SK-N-SH (cell line): ENCODE measurements at regions not wholly inside any gene's neighbourhood (a gene's known extent, or its start where the extent isn't known, plus 50 kb on each side); places are given as distances from the start of the nearest gene placed in this dataset.

Source experiments
- CTCF ChIA-PET: fragments of 300-600, 350-600 bp; formaldehyde crosslinking; extraction: SDS; loops from one replicate; lab custom pipeline; 2021; lab: Yijun Ruan, JAX
- POLR2A ChIA-PET: fragments of 350-600 bp; sonication (Branson Sonifier 250); formaldehyde crosslinking; extraction: SDS; loops from one replicate; lab custom pipeline; 2020; ENCODE audit warnings: antibody characterized with exemption, inconsistent platforms; lab: Yijun Ruan, JAX
- DNase-seq: peaks from one replicate; pipeline ENCODE4 v3.0.0; 2012
- H2AFZ ChIP-seq: fragments of 200-600 bp; sonication (generic); 2 replicates; pipeline ENCODE4 v1.8.1; 2016; ENCODE audit warnings: antibody characterized with exemption, mild to moderate bottlenecking, low read depth
- H3F3A ChIP-seq: fragments of 200-600 bp; sonication (generic); replicated peaks from 2 replicates; pipeline ENCODE3; 2016; ENCODE audit warnings: antibody characterized with exemption, mild to moderate bottlenecking; ENCODE audit not compliant: insufficient read depth
- H3K27ac ChIP-seq, 2 experiments: fragments of 200-500 bp in 1 of 2; fragments of 200-600 bp in 1 of 2; sonication (Bioruptor generic) in 1 of 2; sonication (generic), shearing (Covaris generic) in 1 of 2; 2 replicates each; pipeline versions ENCODE4 v1.5.1 to v1.6.1; 2014 to 2016; ENCODE audit warnings: low read depth in 2 of 2, inconsistent platforms in 1 of 2, low read length in 1 of 2, mild to moderate bottlenecking in 1 of 2, mixed read lengths in 1 of 2
- H3K27me3 ChIP-seq: fragments of 200-600 bp; sonication (generic), shearing (Covaris generic); 2 replicates; pipeline ENCODE4 v1.6.1; 2016; ENCODE audit warnings: mixed run types; ENCODE audit not compliant: insufficient read depth
- H3K36me3 ChIP-seq, 2 experiments: fragments of 200-500 bp in 1 of 2; fragments of 200-600 bp in 1 of 2; sonication (Bioruptor generic) in 1 of 2; sonication (generic) in 1 of 2; replicated peaks in 1 of 2; 2 replicates each; pipeline versions ENCODE3 to v1.5.1; 2014 to 2016; ENCODE audit warnings: low read length in 1 of 2, mild to moderate bottlenecking in 1 of 2; ENCODE audit not compliant: insufficient read depth in 2 of 2, control insufficient read depth in 1 of 2
- H3K4me1 ChIP-seq, 2 experiments: fragments of 200-500 bp in 1 of 2; fragments of 200-600 bp in 1 of 2; sonication (Bioruptor generic) in 1 of 2; sonication (generic), shearing (Covaris generic) in 1 of 2; 2 replicates each; pipeline versions ENCODE4 v1.5.1 to v1.6.1; 2014 to 2016; ENCODE audit warnings: low read depth in 1 of 2, low read length in 1 of 2, mixed run types in 1 of 2; ENCODE audit not compliant: insufficient read depth in 2 of 2, control insufficient read depth in 1 of 2
- H3K4me2 ChIP-seq: fragments of 200-600 bp; sonication (generic), shearing (Covaris generic); 2 replicates; pipeline ENCODE4 v1.6.1; 2017; ENCODE audit warnings: mixed run types
- H3K4me3 ChIP-seq, 2 experiments: fragments of 200-500 bp in 1 of 2; fragments of 200-600 bp in 1 of 2; sonication (Bioruptor generic) in 1 of 2; sonication (generic), shearing (Covaris generic) in 1 of 2; 2 replicates each; pipeline versions ENCODE4 v1.5.1 to v1.8.1; 2014 to 2016; ENCODE audit warnings: low read depth in 2 of 2, inconsistent platforms in 1 of 2, low read length in 1 of 2, mild to moderate bottlenecking in 1 of 2, mixed read lengths in 1 of 2, moderate library complexity in 1 of 2
- H3K79me2 ChIP-seq: fragments of 200-600 bp; sonication (generic); 2 replicates; pipeline ENCODE4 v1.8.1; 2017; ENCODE audit warnings: mild to moderate bottlenecking; ENCODE audit not compliant: insufficient read depth
- H3K9ac ChIP-seq: fragments of 200-600 bp; sonication (generic); 2 replicates; pipeline ENCODE4 v1.6.1; 2017; ENCODE audit warnings: mixed run types
- H3K9me2 ChIP-seq: fragments of 200-600 bp; sonication (generic); 2 replicates; pipeline ENCODE4 v1.6.1; 2017; ENCODE audit warnings: mixed run types
- H3K9me3 ChIP-seq: fragments of 200-600 bp; sonication (generic); 2 replicates; pipeline ENCODE4 v1.6.1; 2017; ENCODE audit warnings: mixed run types, mild to moderate bottlenecking, moderate library complexity
- H4K20me1 ChIP-seq: fragments of 200-600 bp; sonication (generic); 2 replicates; pipeline ENCODE4 v1.6.1; 2017; ENCODE audit warnings: mild to moderate bottlenecking, mixed run types; ENCODE audit not compliant: insufficient read depth
- CHD2 ChIP-seq: fragments of 150-350 bp; IDR thresholded peaks from 2 replicates; pipeline ENCODE4 v1.6.1; 2018; ENCODE audit warnings: low read length; ENCODE audit not compliant: partially characterized antibody
- IRF3 ChIP-seq: fragments of 150-350 bp; IDR thresholded peaks from 2 replicates; pipeline ENCODE4 v1.6.1; 2016; ENCODE audit warnings: mild to moderate bottlenecking, low read depth, low read length
- MEF2A ChIP-seq: IDR thresholded peaks from 2 replicates; pipeline ENCODE4 v1.4.0; 2012; ENCODE audit warnings: low read depth, borderline replicate concordance
- MXI1 ChIP-seq: IDR thresholded peaks from 2 replicates; pipeline ENCODE4 v1.6.1; 2012; ENCODE audit warnings: mild to moderate bottlenecking, low read depth, low read length, improper control_type of control experiment
- RAD21 ChIP-seq: IDR thresholded peaks from 2 replicates; pipeline ENCODE4 v1.6.1; 2012; ENCODE audit warnings: mild to moderate bottlenecking, low read length
- REST ChIP-seq: IDR thresholded peaks from 2 replicates; pipeline ENCODE4 v1.6.1; 2012; ENCODE audit warnings: mild to moderate bottlenecking, low read depth, low read length, moderate library complexity
- RFX5 ChIP-seq: IDR thresholded peaks from 2 replicates; pipeline ENCODE4 v1.6.1; 2012; ENCODE audit warnings: mild to moderate bottlenecking, improper control_type of control experiment, low read length
- RXRA ChIP-seq: IDR thresholded peaks from 2 replicates; pipeline ENCODE4 v1.4.0; 2012; ENCODE audit warnings: low read depth, mild to moderate bottlenecking, borderline replicate concordance
- USF1 ChIP-seq: IDR thresholded peaks from 2 replicates; pipeline ENCODE4 v1.4.0; 2012; ENCODE audit warnings: low read depth, borderline replicate concordance
- YY1 ChIP-seq: IDR thresholded peaks from 2 replicates; pipeline ENCODE4 v1.4.0; 2012; ENCODE audit warnings: low read depth, mild to moderate bottlenecking
- ZBTB33 ChIP-seq: IDR thresholded peaks from 2 replicates; pipeline ENCODE4 v1.4.0; 2012; ENCODE audit warnings: low read depth, borderline replicate concordance
- WGBS: methylation state at CpG from one replicate; pipeline ENCODE4 v1.1.6; 2017; ENCODE audit warnings: low lambda C conversion rate; 5-methylcytosine and 5-hydroxymethylcytosine counted together

- TF ChIP-seq REST (no peak), RFX5 (no peak), CHD2 (no peak), IRF3 (no peak), MEF2A (no peak), YY1 (no peak), MXI1 (no peak), ZBTB33 (no peak), USF1 (no peak), RXRA (no peak), RAD21 (no peak)
- TF ChIP-seq, all 33 proteins: peak for 0
- POLR2A ChIA-PET, result no interaction called here
- Histone ChIP-seq H3K79me2 (no peaks in the 10 kb centered on the region), H2AFZ (no peak overlapping the region), H3K27me3 (no peaks in the 10 kb centered on the region), H3K9ac (no peak overlapping the region), H3K4me2 (no peak overlapping the region), H3K4me3 (no peak overlapping the region), H3K4me1 (peaks cover 6 to 29% of the 10 kb centered on the region in 2 experiments; a peak in 3 of 4 replicates), H3K27ac (peak overlapping the region in 1 of 2 experiments; percentile 98; a peak in 2 of 4 replicates), H3K9me3 (no peaks in the 10 kb centered on the region), H3F3A (no peaks in the 10 kb centered on the region), H3K36me3 (no peaks in the 10 kb centered on the region), H3K9me2 (no peaks in the 10 kb centered on the region), H4K20me1 (no peaks in the 10 kb centered on the region)
- CTCF ChIA-PET, result interaction anchor here (1.5 kb wide), 1 partner anchor 105 kb away, joined by 4 read pairs; no protein-coding TSS in a partner anchor
- WGBS, result 94% methylated on average over 3 of the region's 3 CpGs
- DNase-seq, result no peak
Observed at GRCh38 chr1:96998466-96998865, 276.9 kb downstream of the PTBP2 start.
